Stimulated activated naive B cell treated with anti-CD40 and anti-IgM and Interleukin-4, amounts not matched to agents 10 μg/mL and 1 μg/mL and 100 μg/mL, for 72 hours (primary cell): ENCODE measurements at regions not wholly inside any gene's neighbourhood (a gene's known extent, or its start where the extent isn't known, plus 50 kb on each side); places are given as distances from the start of the nearest gene placed in this dataset.

Source experiments
- ATAC-seq, 2 donors: fragments of 150-1000 bp; cut with Tn5 transposase; replicated peaks; 2 replicates each; pipeline ENCODE4 v1.10.0; 2021; ENCODE audit warnings: moderate library complexity in 1 of 2
- DNase-seq: peaks from one replicate; pipeline ENCODE4 v3.0.0; 2021
- H3K27ac Mint-ChIP-seq: one replicate; pipeline ENCODE4 v1.8.0; 2022; ENCODE audit warnings: mild to moderate bottlenecking, mixed read lengths
- H3K27me3 Mint-ChIP-seq, 2 donors: one replicate each; pipeline ENCODE4 v1.8.0; 2022; ENCODE audit warnings: mixed read lengths in 2 of 2
- H3K36me3 Mint-ChIP-seq, 2 donors: one replicate each; pipeline ENCODE4 v1.8.0; 2022; ENCODE audit warnings: mixed read lengths in 2 of 2, mild to moderate bottlenecking in 1 of 2
- H3K4me1 Mint-ChIP-seq, 2 donors: one replicate each; pipeline ENCODE4 v1.8.0; 2022; ENCODE audit warnings: mixed read lengths in 2 of 2, mild to moderate bottlenecking in 1 of 2
- H3K4me3 Mint-ChIP-seq, 2 donors: one replicate each; pipeline ENCODE4 v1.8.0; 2022; ENCODE audit warnings: mild to moderate bottlenecking in 2 of 2, mixed read lengths in 2 of 2, moderate library complexity in 1 of 2
- H3K9me3 Mint-ChIP-seq, 2 donors: one replicate each; pipeline ENCODE4 v1.8.0; 2022; ENCODE audit warnings: mixed read lengths in 2 of 2, mild to moderate bottlenecking in 1 of 2

GRCh38 chr2:105621038-105621437, 123.7 kb upstream of the NCK2 start:
- no peak overlapping the region for H3K4me3 Mint-ChIP-seq
- H3K27me3 Mint-ChIP-seq = peaks cover 9 to 31% of the 10 kb centered on the region in 2 donors
- no peak overlapping the region for H3K27ac Mint-ChIP-seq
- peaks cover 19 to 24% of the 10 kb centered on the region in 2 donors for H3K4me1 Mint-ChIP-seq
- ATAC-seq (no peak), DNase-seq (no peak)
- no peaks in the 10 kb centered on the region for H3K36me3 Mint-ChIP-seq
- no peaks in the 10 kb centered on the region for H3K9me3 Mint-ChIP-seq

- Mint-ChIP-seq H3K4me1 (peaks cover 3% of the 10 kb centered on the region in 2 donors), H3K36me3 (no peaks in the 10 kb centered on the region), H3K27me3 (peaks cover 9 to 16% of the 10 kb centered on the region in 2 donors), H3K9me3 (no peaks in the 10 kb centered on the region), H3K4me3 (no peak overlapping the region), H3K27ac (no peak overlapping the region)
- ATAC-seq (no peak), DNase-seq (no peak)
These were observed 126.4 kb upstream of the NCK2 start for GRCh38 chr2:105618351-105618659.

- H3K27me3 Mint-ChIP-seq = peaks cover 9 to 16% of the 10 kb centered on the region in 2 donors
- ATAC-seq = no peak
- H3K27ac Mint-ChIP-seq = no peak overlapping the region
- no peak overlapping the region for H3K4me3 Mint-ChIP-seq
- no peak for DNase-seq
- H3K4me1 Mint-ChIP-seq = peaks cover 0 to 2% of the 10 kb centered on the region in 2 donors
- H3K36me3 Mint-ChIP-seq = no peaks in the 10 kb centered on the region
- H3K9me3 Mint-ChIP-seq = no peaks in the 10 kb centered on the region
These were observed 126.9 kb upstream of the NCK2 start for GRCh38 chr2:105617631-105618350.

DNA sequence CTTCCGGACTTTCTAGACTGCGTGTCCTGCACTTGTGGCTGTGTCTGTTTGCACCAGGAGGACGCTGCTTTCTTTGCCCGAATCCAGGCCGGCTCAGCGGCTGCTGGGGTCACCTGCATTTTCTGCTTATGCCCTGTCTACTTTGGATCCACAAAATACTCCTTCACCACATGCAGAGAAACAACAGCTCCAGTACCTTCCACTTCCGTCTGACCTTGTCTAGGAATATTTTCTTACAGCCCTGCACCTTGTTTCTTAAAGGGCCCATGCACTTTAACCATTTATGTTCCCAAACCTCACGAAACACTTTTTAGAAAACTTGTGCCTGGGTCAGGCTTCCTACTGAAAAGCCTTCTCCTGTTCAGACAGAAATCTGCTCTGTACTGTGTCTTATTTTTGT, 129.4 kb upstream of the NCK2 start:
- Mint-ChIP-seq H3K4me3 (no peak overlapping the region), H3K36me3 (no peaks in the 10 kb centered on the region), H3K9me3 (no peaks in the 10 kb centered on the region), H3K27ac (no peak overlapping the region), H3K4me1 (peaks cover 0 to 2% of the 10 kb centered on the region in 2 donors), H3K27me3 (peaks cover 2 to 6% of the 10 kb centered on the region in 2 donors)
- ATAC-seq = no peak
- DNase-seq = no peak

DNA sequence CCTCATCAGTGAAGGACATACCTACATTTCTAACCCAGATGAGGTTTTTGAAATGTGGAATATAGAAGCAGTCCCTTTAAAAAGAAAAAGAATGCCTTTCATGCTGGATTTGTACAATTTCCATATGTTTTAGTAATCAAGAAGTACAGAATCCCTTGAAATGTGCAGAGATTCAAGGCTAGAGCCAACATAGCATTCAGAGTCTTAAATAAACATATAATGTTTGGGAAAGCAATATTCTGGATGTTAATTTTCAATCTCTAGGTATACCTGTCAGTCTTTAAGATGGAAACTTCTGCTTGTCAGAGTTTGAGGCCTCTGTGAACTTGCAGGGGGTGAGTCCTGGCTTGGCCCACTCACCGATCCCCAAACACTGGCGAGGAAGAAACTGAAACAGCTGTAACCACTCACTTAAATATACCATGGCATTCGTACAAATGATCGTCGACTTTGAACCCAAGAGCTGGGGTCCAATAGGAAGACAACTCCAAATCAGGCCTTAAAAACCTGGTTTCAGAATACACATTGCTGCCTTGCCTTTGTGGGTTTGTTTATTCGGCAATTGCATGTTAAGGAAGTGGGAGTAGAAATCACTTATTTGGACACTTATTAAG, 132.8 kb upstream of the NCK2 start:
- no peaks in the 10 kb centered on the region for H3K27me3 Mint-ChIP-seq
- H3K27ac Mint-ChIP-seq = no peak overlapping the region
- no peak overlapping the region for H3K4me3 Mint-ChIP-seq
- H3K4me1 Mint-ChIP-seq = no peaks in the 10 kb centered on the region
- no peaks in the 10 kb centered on the region for H3K36me3 Mint-ChIP-seq
- no peaks in the 10 kb centered on the region for H3K9me3 Mint-ChIP-seq
- ATAC-seq (no peak), DNase-seq (no peak)

- DNase-seq = no peak
- no peaks in the 10 kb centered on the region for H3K36me3 Mint-ChIP-seq
- no peak for ATAC-seq
- no peaks in the 10 kb centered on the region for H3K9me3 Mint-ChIP-seq
- H3K27ac Mint-ChIP-seq = no peak overlapping the region
- H3K4me3 Mint-ChIP-seq = no peak overlapping the region
- no peaks in the 10 kb centered on the region for H3K27me3 Mint-ChIP-seq
- H3K4me1 Mint-ChIP-seq = no peaks in the 10 kb centered on the region
These were observed 133.4 kb upstream of the NCK2 start for GRCh38 chr2:105611333-105611637.

- H3K27me3 Mint-ChIP-seq = no peaks in the 10 kb centered on the region
- H3K4me1 Mint-ChIP-seq = no peaks in the 10 kb centered on the region
- no peaks in the 10 kb centered on the region for H3K9me3 Mint-ChIP-seq
- ATAC-seq (no peak), DNase-seq (no peak)
- H3K4me3 Mint-ChIP-seq = no peak overlapping the region
- no peaks in the 10 kb centered on the region for H3K36me3 Mint-ChIP-seq
- H3K27ac Mint-ChIP-seq = no peak overlapping the region
These were observed 134.0 kb upstream of the NCK2 start for GRCh38 chr2:105610576-105611332.

- Mint-ChIP-seq H3K4me1 (no peaks in the 10 kb centered on the region), H3K36me3 (no peaks in the 10 kb centered on the region), H3K27ac (no peak overlapping the region), H3K9me3 (no peaks in the 10 kb centered on the region), H3K4me3 (no peak overlapping the region), H3K27me3 (no peaks in the 10 kb centered on the region)
- ATAC-seq (no peak), DNase-seq (no peak)
These were observed 134.8 kb upstream of the NCK2 start for GRCh38 chr2:105609746-105610402.

GRCh38 chr2:105607920-105608504, 136.7 kb upstream of the NCK2 start:
- Mint-ChIP-seq H3K4me3 (no peak overlapping the region), H3K27me3 (no peaks in the 10 kb centered on the region), H3K4me1 (no peaks in the 10 kb centered on the region), H3K27ac (no peak overlapping the region), H3K9me3 (no peaks in the 10 kb centered on the region), H3K36me3 (no peaks in the 10 kb centered on the region)
- ATAC-seq (no peak), DNase-seq (no peak)

DNA sequence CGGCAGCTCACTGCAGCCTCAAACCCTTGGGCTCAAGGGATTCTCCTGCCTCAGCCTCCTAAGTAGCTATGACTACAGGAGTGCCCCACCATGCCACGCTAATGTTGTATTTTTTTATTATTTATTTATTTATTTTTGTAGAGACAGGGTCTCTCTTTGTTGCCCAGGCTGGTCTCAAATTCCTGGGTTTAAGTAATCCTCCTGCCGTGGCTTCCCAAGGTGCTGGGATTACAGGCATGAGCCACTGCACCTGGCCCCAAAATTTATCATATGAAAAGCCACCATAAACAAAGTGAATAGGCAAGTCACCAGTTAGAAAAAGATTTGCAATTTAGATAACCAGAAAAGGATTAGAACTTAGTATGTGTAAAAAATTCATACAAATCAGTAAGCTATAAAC, 138.6 kb upstream of the NCK2 start:
- DNase-seq (no peak), ATAC-seq (no peak)
- H3K4me3 Mint-ChIP-seq = no peak overlapping the region
- no peak overlapping the region for H3K27ac Mint-ChIP-seq
- peaks cover 0 to 3% of the 10 kb centered on the region in 2 donors for H3K27me3 Mint-ChIP-seq
- H3K4me1 Mint-ChIP-seq = no peaks in the 10 kb centered on the region
- no peaks in the 10 kb centered on the region for H3K36me3 Mint-ChIP-seq
- peaks cover 0 to 1% of the 10 kb centered on the region in 2 donors for H3K9me3 Mint-ChIP-seq

DNA sequence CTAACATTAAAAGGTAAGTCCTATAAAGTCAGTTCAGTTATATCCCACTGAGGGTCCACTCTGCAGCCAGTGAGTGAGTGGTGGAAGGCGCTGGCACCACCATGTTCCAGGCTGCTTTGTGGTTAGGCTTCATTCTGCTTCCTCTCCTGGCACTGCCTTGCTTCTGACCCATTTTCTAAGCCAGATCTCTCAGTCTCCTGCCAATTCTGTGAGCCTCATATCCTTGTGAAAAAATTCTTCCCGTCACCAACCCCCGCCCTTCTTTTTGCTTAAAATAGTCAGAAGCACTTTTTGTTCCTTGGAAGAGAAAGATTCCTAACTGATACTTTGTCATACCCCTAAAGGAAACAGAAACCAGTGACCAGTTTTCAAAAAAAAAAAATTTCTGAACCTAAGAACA, 139.8 kb upstream of the NCK2 start:
- ATAC-seq (no peak), DNase-seq (no peak)
- Mint-ChIP-seq H3K27me3 (peaks cover 0 to 3% of the 10 kb centered on the region in 2 donors), H3K4me1 (no peaks in the 10 kb centered on the region), H3K4me3 (no peak overlapping the region), H3K36me3 (no peaks in the 10 kb centered on the region), H3K27ac (no peak overlapping the region), H3K9me3 (peaks cover 0 to 1% of the 10 kb centered on the region in 2 donors)

- ATAC-seq (no peak), DNase-seq (no peak)
- Mint-ChIP-seq H3K27me3 (peaks cover 0 to 3% of the 10 kb centered on the region in 2 donors), H3K36me3 (no peaks in the 10 kb centered on the region), H3K4me3 (no peak overlapping the region), H3K4me1 (peaks cover 0 to 2% of the 10 kb centered on the region in 2 donors), H3K9me3 (peaks cover 0 to 1% of the 10 kb centered on the region in 2 donors), H3K27ac (no peak overlapping the region)
These were observed 143.5 kb upstream of the NCK2 start for GRCh38 chr2:105600949-105601794.

GRCh38 chr2:105600602-105600948, 144.1 kb upstream of the NCK2 start:
- Mint-ChIP-seq H3K27me3 (peaks cover 0 to 3% of the 10 kb centered on the region in 2 donors), H3K4me3 (no peak overlapping the region), H3K27ac (no peak overlapping the region), H3K36me3 (no peaks in the 10 kb centered on the region), H3K4me1 (peaks cover 0 to 2% of the 10 kb centered on the region in 2 donors), H3K9me3 (peaks cover 0 to 1% of the 10 kb centered on the region in 2 donors)
- DNase-seq = no peak
- ATAC-seq = no peak

DNA sequence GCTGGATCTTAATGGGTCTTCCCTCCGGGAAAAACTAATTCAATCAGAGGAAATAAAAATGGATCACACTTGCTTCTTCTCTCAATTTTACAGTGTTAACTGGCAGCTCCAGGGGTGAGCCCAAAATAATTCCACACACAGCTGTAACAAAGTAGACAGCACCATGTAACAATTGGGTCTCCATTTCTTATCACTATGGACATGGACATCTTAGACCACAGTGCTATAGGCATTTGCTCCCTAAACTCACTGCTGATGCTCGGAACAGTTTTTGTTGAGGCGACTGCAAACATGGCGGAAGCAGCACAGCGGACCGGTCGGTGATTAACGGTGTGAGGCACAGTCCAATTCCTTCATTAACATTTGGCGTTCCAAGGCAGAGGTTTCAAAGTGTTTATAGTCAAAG, 144.7 kb upstream of the NCK2 start:
- Mint-ChIP-seq H3K4me1 (peaks cover 0 to 4% of the 10 kb centered on the region in 2 donors), H3K27ac (no peak overlapping the region), H3K27me3 (peaks cover 0 to 3% of the 10 kb centered on the region in 2 donors), H3K9me3 (peaks cover 0 to 1% of the 10 kb centered on the region in 2 donors), H3K36me3 (no peaks in the 10 kb centered on the region), H3K4me3 (no peak overlapping the region)
- DNase-seq = no peak
- ATAC-seq = no peak
